Type B pancreatic cell (in vitro differentiated cells): ENCODE measurements at regions not wholly inside any gene's neighbourhood (a gene's known extent, or its start where the extent isn't known, plus 50 kb on each side); places are given as distances from the start of the nearest gene placed in this dataset.

ENCODE experiments used
- DNase-seq: peaks from one replicate; pipeline ENCODE4 v3.0.0; 2021; ENCODE audit warnings: mixed read lengths; ENCODE audit not compliant: unreplicated experiment; ENCODE audit errors: extremely low spot score
- H3K27ac Mint-ChIP-seq: 2 replicates; pipeline ENCODE4 v1.8.0; 2021; ENCODE audit warnings: mild to moderate bottlenecking, mixed read lengths
- H3K27me3 Mint-ChIP-seq: 2 replicates; pipeline ENCODE4 v1.8.0; 2021; ENCODE audit warnings: mixed read lengths
- H3K36me3 Mint-ChIP-seq: 2 replicates; pipeline ENCODE4 v1.8.0; 2021; ENCODE audit warnings: mixed read lengths
- H3K4me1 Mint-ChIP-seq: one replicate; pipeline ENCODE4 v1.8.0; 2021; ENCODE audit warnings: mixed read lengths; ENCODE audit not compliant: unreplicated experiment
- H3K4me3 Mint-ChIP-seq: 2 replicates; pipeline ENCODE4 v1.8.0; 2021; ENCODE audit warnings: mild to moderate bottlenecking, mixed read lengths
- H3K9me3 Mint-ChIP-seq: 2 replicates; pipeline ENCODE4 v1.8.0; 2021; ENCODE audit warnings: mixed read lengths
- TF ChIP-seq, protein P1 (sequence below): fragments of 200-600 bp; sonication (generic); conservative IDR thresholded peaks from 2 replicates; pipeline ENCODE4 v1.5.0; 2021; ENCODE audit warnings: antibody characterized with exemption, mild to moderate bottlenecking

DNA sequence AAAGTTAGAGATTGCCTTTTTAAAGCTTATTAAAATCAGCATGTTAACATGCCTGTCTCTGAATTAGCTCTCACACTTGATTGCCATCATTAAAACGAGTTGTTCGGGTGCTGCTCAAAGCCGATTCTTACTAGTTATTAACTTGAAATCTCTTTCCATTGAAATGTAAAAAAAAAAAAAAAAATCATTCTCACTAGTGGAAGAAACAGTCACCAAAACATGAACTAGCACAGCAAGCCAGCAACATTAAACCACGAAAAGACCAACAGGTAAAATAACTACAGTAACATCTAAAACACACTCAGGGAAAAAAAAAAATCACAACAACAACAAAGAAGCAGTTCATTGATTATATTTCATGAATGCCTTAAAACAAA lies 264.5 kb downstream of the MEIS1 start:
- Mint-ChIP-seq H3K4me3 (peak overlapping the region; percentile 80), H3K27ac (peak overlapping the region; percentile 91), H3K4me1 (peaks cover 69% of the 10 kb centered on the region), H3K27me3 (no peaks in the 10 kb centered on the region), H3K9me3 (no peaks in the 10 kb centered on the region), H3K36me3 (no peaks in the 10 kb centered on the region)
- TF ChIP-seq, protein P1, sequence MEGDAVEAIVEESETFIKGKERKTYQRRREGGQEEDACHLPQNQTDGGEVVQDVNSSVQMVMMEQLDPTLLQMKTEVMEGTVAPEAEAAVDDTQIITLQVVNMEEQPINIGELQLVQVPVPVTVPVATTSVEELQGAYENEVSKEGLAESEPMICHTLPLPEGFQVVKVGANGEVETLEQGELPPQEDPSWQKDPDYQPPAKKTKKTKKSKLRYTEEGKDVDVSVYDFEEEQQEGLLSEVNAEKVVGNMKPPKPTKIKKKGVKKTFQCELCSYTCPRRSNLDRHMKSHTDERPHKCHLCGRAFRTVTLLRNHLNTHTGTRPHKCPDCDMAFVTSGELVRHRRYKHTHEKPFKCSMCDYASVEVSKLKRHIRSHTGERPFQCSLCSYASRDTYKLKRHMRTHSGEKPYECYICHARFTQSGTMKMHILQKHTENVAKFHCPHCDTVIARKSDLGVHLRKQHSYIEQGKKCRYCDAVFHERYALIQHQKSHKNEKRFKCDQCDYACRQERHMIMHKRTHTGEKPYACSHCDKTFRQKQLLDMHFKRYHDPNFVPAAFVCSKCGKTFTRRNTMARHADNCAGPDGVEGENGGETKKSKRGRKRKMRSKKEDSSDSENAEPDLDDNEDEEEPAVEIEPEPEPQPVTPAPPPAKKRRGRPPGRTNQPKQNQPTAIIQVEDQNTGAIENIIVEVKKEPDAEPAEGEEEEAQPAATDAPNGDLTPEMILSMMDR = no peak
- no peak for DNase-seq

- Mint-ChIP-seq H3K36me3 (no peaks in the 10 kb centered on the region), H3K27me3 (no peaks in the 10 kb centered on the region), H3K9me3 (no peaks in the 10 kb centered on the region), H3K4me3 (peak overlapping the region; percentile 80), H3K27ac (peak overlapping the region; percentile 91), H3K4me1 (peaks cover 69% of the 10 kb centered on the region)
- TF ChIP-seq, protein P1 = no peak
- DNase-seq = no peak
These were observed 265.1 kb downstream of the MEIS1 start for GRCh38 chr2:66699793-66700676.

DNA sequence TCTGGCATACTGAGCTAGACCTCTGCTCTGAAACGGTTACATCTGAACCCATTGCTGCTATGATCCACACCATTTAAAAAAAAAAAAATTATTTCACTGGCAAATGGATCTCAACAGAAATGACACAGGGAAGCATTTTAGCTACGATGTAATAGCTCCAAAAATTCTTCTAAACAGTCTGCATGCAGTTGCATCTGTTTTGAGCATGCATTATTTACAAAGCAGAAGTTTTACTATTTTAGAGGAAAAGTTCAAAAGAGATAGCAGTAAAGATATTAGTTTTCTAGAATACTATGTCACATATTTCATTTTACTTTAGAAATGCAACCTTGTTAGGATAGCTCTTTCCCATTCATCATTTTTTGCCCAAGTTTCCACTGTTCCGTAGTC lies 265.7 kb downstream of the MEIS1 start:
- TF ChIP-seq, protein P1 = no peak
- H3K27ac Mint-ChIP-seq = peak overlapping the region; percentile 91
- no peaks in the 10 kb centered on the region for H3K9me3 Mint-ChIP-seq
- H3K27me3 Mint-ChIP-seq = no peaks in the 10 kb centered on the region
- H3K4me3 Mint-ChIP-seq = peak overlapping the region; percentile 80
- no peaks in the 10 kb centered on the region for H3K36me3 Mint-ChIP-seq
- peaks cover 69% of the 10 kb centered on the region for H3K4me1 Mint-ChIP-seq
- DNase-seq = no peak

DNA sequence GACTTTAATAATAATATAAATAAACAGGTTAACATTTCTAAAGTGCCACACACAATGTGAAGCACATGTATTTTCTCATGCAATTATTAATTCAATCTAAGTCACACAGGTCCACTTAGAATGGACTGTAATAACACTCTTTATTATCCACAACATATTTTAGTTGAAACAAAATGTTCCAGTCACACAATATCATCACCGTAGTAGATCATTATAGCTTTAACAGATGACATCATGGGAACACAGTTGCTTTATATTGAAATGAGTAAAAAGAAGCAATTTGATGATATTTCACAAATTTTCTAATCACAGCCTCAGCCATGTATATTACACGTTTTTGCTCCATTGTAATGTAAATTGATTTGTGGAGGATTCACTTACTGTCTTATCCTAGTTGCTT lies 266.3 kb downstream of the MEIS1 start:
- Mint-ChIP-seq H3K27me3 (no peaks in the 10 kb centered on the region), H3K4me1 (peaks cover 66% of the 10 kb centered on the region), H3K4me3 (no peak overlapping the region), H3K36me3 (no peaks in the 10 kb centered on the region), H3K27ac (no peak overlapping the region), H3K9me3 (no peaks in the 10 kb centered on the region)
- TF ChIP-seq, protein P1 = no peak
- DNase-seq = no peak

DNA sequence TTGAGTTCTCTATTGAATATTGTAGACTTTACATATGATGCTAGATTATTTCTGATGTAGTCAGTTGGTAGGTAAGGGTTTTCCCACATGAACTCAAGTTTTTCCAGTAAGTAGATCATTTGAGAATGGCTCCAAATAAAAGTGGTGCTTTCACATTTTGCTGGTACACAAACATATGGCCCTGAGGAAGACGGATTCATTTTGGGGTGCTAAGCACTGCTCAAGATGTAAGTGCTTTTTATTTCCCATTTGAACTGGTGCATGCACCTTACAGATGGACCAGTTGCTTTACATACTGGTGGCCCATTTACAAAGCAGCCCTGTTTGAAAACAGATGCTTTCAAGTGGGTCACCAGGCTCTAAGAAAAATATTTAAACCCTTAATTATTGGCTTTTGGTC lies 266.7 kb downstream of the MEIS1 start:
- TF ChIP-seq, protein P1 = no peak
- Mint-ChIP-seq H3K36me3 (no peaks in the 10 kb centered on the region), H3K27me3 (no peaks in the 10 kb centered on the region), H3K9me3 (no peaks in the 10 kb centered on the region), H3K4me3 (no peak overlapping the region), H3K4me1 (peaks cover 62% of the 10 kb centered on the region), H3K27ac (no peak overlapping the region)
- DNase-seq = no peak
